22Rv1 (cell line): ENCODE measurements at regions not wholly inside any gene's neighbourhood (a gene's known extent, or its start where the extent isn't known, plus 50 kb on each side); places are given as distances from the start of the nearest gene placed in this dataset.

Experiments used
- H3K27ac ChIP-seq: fragments of 450-650 bp; 2 replicates; pipeline ENCODE4 v1.5.1; 2017
- ZFX ChIP-seq: fragments of 450-650 bp; IDR thresholded peaks from 2 replicates; pipeline ENCODE4 v1.6.1; 2017; ENCODE audit warnings: antibody characterized with exemption, borderline replicate concordance
- TF ChIP-seq, protein P1 (sequence below): fragments of 450-650 bp; IDR thresholded peaks from 2 replicates; pipeline ENCODE4 v1.5.1; 2017; ENCODE audit warnings: mild to moderate bottlenecking

DNA sequence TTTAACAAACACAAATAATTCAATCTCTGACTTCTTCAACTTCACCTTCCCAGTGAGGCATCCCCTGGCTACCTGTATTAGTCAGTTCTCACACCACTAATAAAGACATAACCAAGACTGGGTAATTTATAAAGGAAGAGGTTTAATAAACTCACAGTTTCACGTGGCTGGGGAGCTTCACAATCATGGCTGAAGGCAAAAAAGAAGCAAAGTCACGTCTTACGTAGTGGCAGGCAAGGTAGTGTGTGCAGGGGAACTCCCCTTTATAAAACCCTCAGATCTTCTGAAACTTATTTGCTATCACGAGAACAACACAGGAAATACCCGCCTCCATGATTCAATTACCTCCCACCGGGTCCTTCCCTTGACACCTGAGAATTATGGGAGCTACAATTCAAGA is 478.5 kb downstream of the ADGRL2 start:
- H3K27ac ChIP-seq = no peak overlapping the region
- TF ChIP-seq ZFX = no peak
- TF ChIP-seq, protein P1, sequence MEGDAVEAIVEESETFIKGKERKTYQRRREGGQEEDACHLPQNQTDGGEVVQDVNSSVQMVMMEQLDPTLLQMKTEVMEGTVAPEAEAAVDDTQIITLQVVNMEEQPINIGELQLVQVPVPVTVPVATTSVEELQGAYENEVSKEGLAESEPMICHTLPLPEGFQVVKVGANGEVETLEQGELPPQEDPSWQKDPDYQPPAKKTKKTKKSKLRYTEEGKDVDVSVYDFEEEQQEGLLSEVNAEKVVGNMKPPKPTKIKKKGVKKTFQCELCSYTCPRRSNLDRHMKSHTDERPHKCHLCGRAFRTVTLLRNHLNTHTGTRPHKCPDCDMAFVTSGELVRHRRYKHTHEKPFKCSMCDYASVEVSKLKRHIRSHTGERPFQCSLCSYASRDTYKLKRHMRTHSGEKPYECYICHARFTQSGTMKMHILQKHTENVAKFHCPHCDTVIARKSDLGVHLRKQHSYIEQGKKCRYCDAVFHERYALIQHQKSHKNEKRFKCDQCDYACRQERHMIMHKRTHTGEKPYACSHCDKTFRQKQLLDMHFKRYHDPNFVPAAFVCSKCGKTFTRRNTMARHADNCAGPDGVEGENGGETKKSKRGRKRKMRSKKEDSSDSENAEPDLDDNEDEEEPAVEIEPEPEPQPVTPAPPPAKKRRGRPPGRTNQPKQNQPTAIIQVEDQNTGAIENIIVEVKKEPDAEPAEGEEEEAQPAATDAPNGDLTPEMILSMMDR = no peak

DNA sequence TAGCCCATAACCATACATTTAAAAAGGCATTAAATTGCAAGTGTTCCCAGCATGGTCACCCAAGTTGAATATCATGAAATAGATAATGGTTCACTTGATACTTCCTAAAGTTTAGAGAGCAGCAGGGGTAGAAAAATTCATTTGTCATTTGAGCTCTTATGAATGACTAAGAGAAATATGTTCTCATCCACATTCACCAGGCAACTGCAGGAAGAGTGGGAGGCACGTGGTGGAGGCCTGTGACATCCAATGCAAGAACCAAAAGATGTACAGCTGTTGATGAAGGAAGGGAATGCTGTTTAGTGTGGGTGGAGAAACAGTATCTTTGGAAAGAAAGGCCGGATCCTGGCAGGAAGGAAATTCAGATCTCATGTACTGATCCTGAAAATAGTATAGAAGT is 473.1 kb downstream of the ADGRL2 start:
- no peak overlapping the region for H3K27ac ChIP-seq
- TF ChIP-seq, protein P1 = no peak
- no peak for TF ChIP-seq ZFX

DNA sequence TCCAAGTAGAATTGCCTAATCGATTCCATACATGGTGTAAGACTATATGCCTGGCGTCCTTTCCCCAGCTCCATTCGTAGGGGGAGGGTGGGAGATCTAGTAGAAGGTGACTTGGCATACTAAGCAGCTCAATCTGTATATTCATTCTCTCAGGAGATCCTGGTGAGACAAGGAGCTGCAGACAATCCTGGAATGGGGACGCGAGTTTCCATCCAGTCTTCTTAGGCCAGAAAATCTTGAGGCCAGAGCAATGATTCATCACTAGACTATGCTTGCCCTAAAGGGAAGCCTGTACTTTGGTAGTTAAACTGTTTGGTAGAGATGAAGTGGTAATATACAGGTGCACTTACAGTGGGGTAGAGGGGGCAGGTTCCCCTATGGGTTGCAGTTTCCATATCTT is 468.7 kb downstream of the ADGRL2 start:
- H3K27ac ChIP-seq = no peak overlapping the region
- TF ChIP-seq, protein P1 = no peak
- TF ChIP-seq ZFX = no peak

DNA sequence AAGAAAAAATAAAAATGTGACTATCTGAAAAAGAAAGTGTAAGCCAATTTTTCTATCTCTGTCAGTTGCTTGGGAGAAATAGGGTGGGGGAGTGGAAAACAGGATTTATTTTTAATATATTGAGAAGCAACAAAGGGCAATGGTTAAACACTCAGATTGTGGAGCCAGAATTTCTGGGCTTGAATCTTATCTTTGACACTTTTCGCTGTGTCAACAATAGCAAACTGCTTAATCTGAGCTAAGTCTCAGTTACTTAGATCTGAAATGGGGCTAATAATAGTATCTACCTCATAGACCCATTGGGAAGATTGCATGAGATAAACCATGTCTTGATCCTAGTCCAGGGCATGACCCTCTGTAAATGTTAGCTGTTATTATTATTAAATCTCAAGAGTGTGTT is 468.1 kb downstream of the ADGRL2 start:
- H3K27ac ChIP-seq = no peak overlapping the region
- TF ChIP-seq, protein P1 = no peak
- no peak for TF ChIP-seq ZFX

DNA sequence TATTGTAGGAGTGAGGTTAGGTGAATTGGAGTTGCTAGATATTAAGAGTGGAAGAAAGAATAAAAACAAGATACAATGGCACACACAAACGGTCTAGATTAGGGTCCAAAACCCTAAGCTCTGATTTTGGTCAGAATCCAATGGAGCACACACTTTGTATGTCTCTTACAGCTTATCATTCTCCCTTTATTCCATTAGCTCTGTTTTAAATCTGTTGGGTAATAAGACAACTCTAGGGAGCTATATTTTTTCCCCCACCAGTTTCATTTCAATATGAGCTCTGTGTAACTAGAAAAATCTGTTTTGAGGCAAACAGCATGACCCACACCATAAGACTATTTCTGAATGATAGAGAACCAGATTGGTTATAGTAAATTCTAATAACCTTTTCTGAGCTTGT is 465.6 kb downstream of the ADGRL2 start:
- no peak overlapping the region for H3K27ac ChIP-seq
- TF ChIP-seq, protein P1 = no peak
- TF ChIP-seq ZFX = no peak

DNA sequence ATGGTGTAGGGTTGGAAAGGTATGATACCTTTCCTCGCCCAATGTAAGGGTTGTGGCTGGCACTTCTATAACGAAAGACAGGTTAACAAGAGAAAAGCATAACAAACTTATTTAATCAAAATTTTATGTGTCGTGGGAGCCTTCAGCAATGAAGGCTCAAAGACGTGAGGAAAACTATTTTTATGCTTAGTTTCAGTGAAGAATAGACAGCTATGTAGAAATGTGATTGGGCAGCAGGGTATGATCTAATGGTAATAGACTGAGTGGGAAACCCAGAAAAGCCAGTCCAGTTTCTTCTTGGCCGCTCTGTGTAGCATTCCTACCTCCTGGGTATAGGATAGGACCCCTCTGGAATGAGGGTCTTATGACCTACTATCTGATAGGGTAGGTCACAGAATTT is 464.7 kb downstream of the ADGRL2 start:
- H3K27ac ChIP-seq = no peak overlapping the region

DNA sequence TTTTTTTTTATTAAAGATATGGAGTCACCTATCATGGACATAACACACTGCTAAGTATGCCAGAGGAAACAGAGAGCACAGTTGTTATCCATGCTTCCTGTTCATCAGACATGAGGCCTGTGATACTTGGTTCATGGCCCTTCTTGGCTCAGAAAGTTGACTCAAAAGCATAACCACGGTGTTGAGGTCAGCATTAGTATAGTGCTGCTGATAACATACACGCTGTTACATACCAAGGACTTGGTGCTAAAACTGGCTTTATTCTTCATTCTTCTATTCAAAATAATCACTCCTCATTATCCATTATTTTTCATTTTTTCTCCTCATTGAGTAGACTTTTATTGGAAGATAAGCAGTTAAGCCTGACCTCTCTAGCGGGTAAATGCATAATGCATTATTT is 464.1 kb downstream of the ADGRL2 start:
- TF ChIP-seq, protein P1 = no peak
- TF ChIP-seq ZFX = no peak
- no peak overlapping the region for H3K27ac ChIP-seq

More for the DNA sequence above, 464.7 kb downstream of the ADGRL2 start:
- TF ChIP-seq ZFX = no peak
- TF ChIP-seq, protein P1 = no peak
